Neural cell (in vitro differentiated cells): ENCODE measurements at regions not wholly inside any gene's neighbourhood (a gene's known extent, or its start where the extent isn't known, plus 50 kb on each side); places are given as distances from the start of the nearest gene placed in this dataset.

Experiments
- H2AFZ ChIP-seq: fragments of 200-600, 300-800 bp; sonication (generic), shearing (Covaris generic); 2 replicates; pipeline ENCODE4 v1.6.0; 2014; ENCODE audit warnings: low read depth, mild to moderate bottlenecking, antibody characterized with exemption, low read length, moderate library complexity
- H3F3A ChIP-seq: fragments of 200-600 bp; shearing (Covaris generic); 2 replicates; pipeline ENCODE4 v1.6.1; 2016; ENCODE audit warnings: mild to moderate bottlenecking, moderate library complexity, mixed read lengths, antibody characterized with exemption, low read length; ENCODE audit not compliant: insufficient read depth, poor library complexity, severe bottlenecking
- H3K27ac ChIP-seq: fragments of 200-600, 300-800 bp; sonication (generic), shearing (Covaris generic); 2 replicates; pipeline ENCODE4 v1.5.1; 2014; ENCODE audit warnings: mild to moderate bottlenecking, low read length, moderate library complexity
- H3K27me3 ChIP-seq: fragments of 300-800, 200-600 bp; sonication (generic), shearing (Covaris generic); 2 replicates; pipeline ENCODE4 v1.6.0; 2014; ENCODE audit warnings: mild to moderate bottlenecking, low read depth, low read length, moderate library complexity; ENCODE audit not compliant: insufficient read depth
- H3K36me3 ChIP-seq: fragments of 300-800, 200-600 bp; sonication (generic), shearing (Covaris generic); 2 replicates; pipeline ENCODE4 v1.5.1; 2014; ENCODE audit warnings: mild to moderate bottlenecking, antibody characterized with exemption, low read length, moderate library complexity; ENCODE audit not compliant: insufficient read depth
- H3K4me2 ChIP-seq: fragments of 300-800, 200-600 bp; sonication (generic), shearing (Covaris generic); 2 replicates; pipeline ENCODE4 v1.6.0; 2014; ENCODE audit warnings: mild to moderate bottlenecking, low read length
- H3K4me3 ChIP-seq: fragments of 300-800, 200-600 bp; sonication (generic), shearing (Covaris generic); 2 replicates; pipeline ENCODE4 v1.5.1; 2014; ENCODE audit warnings: mild to moderate bottlenecking, low read length, moderate library complexity
- H3K79me2 ChIP-seq: fragments of 200-600 bp; shearing (Covaris generic); replicated peaks from 2 replicates; pipeline ENCODE4 v1.6.0; 2014; ENCODE audit warnings: mild to moderate bottlenecking, low read length, moderate library complexity; ENCODE audit not compliant: insufficient read depth
- H3K9ac ChIP-seq: fragments of 300-800, 200-600 bp; sonication (generic), shearing (Covaris generic); 2 replicates; pipeline ENCODE4 v1.6.1; 2016; ENCODE audit warnings: mild to moderate bottlenecking, low read length, mixed read lengths
- H3K9me2 ChIP-seq: fragments of 200-600 bp; shearing (Covaris generic); 2 replicates; pipeline ENCODE4 v1.6.1; 2016; ENCODE audit warnings: mild to moderate bottlenecking, low read length, mixed read lengths; ENCODE audit not compliant: insufficient read depth
- H3K9me3 ChIP-seq: fragments of 200-600, 300-800 bp; sonication (generic), shearing (Covaris generic); 2 replicates; pipeline ENCODE4 v1.6.1; 2016; ENCODE audit warnings: mild to moderate bottlenecking, mixed run types, low read length, moderate library complexity, mixed read lengths
- H4K20me1 ChIP-seq: fragments of 200-600 bp; shearing (Covaris generic); 2 replicates; pipeline ENCODE4 v1.6.1; 2016; ENCODE audit warnings: mild to moderate bottlenecking, mixed run types; ENCODE audit not compliant: insufficient read depth
- CTCF ChIP-seq: fragments of 450-650 bp; IDR thresholded peaks from 2 replicates; pipeline ENCODE4 v1.5.1; 2014; ENCODE audit warnings: antibody characterized with exemption, mild to moderate bottlenecking, moderate library complexity; ENCODE audit not compliant: poor library complexity, severe bottlenecking
- EP300 ChIP-seq: fragments of 450-650 bp; conservative IDR thresholded peaks from 2 replicates; pipeline ENCODE4 v1.6.1; 2014; ENCODE audit warnings: antibody characterized with exemption, mild to moderate bottlenecking, moderate library complexity; ENCODE audit not compliant: poor library complexity, severe bottlenecking
- EZH2 ChIP-seq: fragments of 200-600, 300-800 bp; shearing (Covaris generic), sonication (generic); IDR thresholded peaks from 2 replicates; pipeline ENCODE4 v1.6.1; 2014; ENCODE audit warnings: antibody characterized with exemption, low read length, borderline replicate concordance, mild to moderate bottlenecking; ENCODE audit not compliant: insufficient read depth, poor library complexity, severe bottlenecking
- MXI1 ChIP-seq: fragments of 450-650 bp; conservative IDR thresholded peaks from 2 replicates; pipeline ENCODE4 v1.6.1; 2014; ENCODE audit warnings: antibody characterized with exemption, mild to moderate bottlenecking; ENCODE audit not compliant: poor library complexity, severe bottlenecking
- POLR2AphosphoS5 ChIP-seq: IDR thresholded peaks from 2 replicates; pipeline ENCODE4 v1.6.1; 2012
- RAD21 ChIP-seq: fragments of 450-650 bp; conservative IDR thresholded peaks from 2 replicates; pipeline ENCODE4 v1.6.1; 2014; ENCODE audit warnings: antibody characterized with exemption, mild to moderate bottlenecking, moderate library complexity
- REST ChIP-seq: IDR thresholded peaks from 2 replicates; pipeline ENCODE4 v1.6.1; 2012; ENCODE audit warnings: borderline replicate concordance
- SMC3 ChIP-seq: fragments of 450-650 bp; conservative IDR thresholded peaks from 2 replicates; pipeline ENCODE4 v1.6.1; 2014; ENCODE audit warnings: antibody characterized with exemption, mild to moderate bottlenecking, moderate library complexity; ENCODE audit not compliant: poor library complexity
- TAF1 ChIP-seq: IDR thresholded peaks from 2 replicates; pipeline ENCODE4 v1.6.1; 2012; ENCODE audit warnings: low read depth

GRCh38 chr2:111710085-111710484, 173.9 kb downstream of the ANAPC1 start:
- Histone ChIP-seq H3K9me3 (peaks cover 3% of the 10 kb centered on the region), H3K79me2 (no peaks in the 10 kb centered on the region), H4K20me1 (no peaks in the 10 kb centered on the region), H3K9ac (no peak overlapping the region), H3F3A (no peaks in the 10 kb centered on the region), H3K4me3 (no peak overlapping the region), H2AFZ (no peak overlapping the region), H3K4me2 (no peak overlapping the region), H3K9me2 (no peaks in the 10 kb centered on the region), H3K27me3 (no peaks in the 10 kb centered on the region), H3K27ac (no peak overlapping the region), H3K36me3 (no peaks in the 10 kb centered on the region)
- no peak for TF ChIP-seq RAD21
- TF ChIP-seq REST: no peak
- TF ChIP-seq MXI1: no peak
- no peak for TF ChIP-seq CTCF
- TF ChIP-seq POLR2AphosphoS5: no peak
- no peak for TF ChIP-seq EP300
- no peak for TF ChIP-seq EZH2
- no peak for TF ChIP-seq SMC3
- no peak for TF ChIP-seq TAF1

- TF ChIP-seq TAF1: no peak
- no peak for TF ChIP-seq RAD21
- no peak for TF ChIP-seq EP300
- TF ChIP-seq POLR2AphosphoS5: no peak
- TF ChIP-seq EZH2: no peak
- TF ChIP-seq MXI1: no peak
- TF ChIP-seq REST: no peak
- no peak for TF ChIP-seq SMC3
- TF ChIP-seq CTCF: no peak
- Histone ChIP-seq H3K27me3 (no peaks in the 10 kb centered on the region), H3K79me2 (no peaks in the 10 kb centered on the region), H3K9ac (no peak overlapping the region), H3K4me3 (no peak overlapping the region), H3K4me2 (no peak overlapping the region), H3K36me3 (no peaks in the 10 kb centered on the region), H3K9me3 (peaks cover 3% of the 10 kb centered on the region), H2AFZ (no peak overlapping the region), H4K20me1 (no peaks in the 10 kb centered on the region), H3F3A (no peaks in the 10 kb centered on the region), H3K9me2 (no peaks in the 10 kb centered on the region), H3K27ac (no peak overlapping the region)
Measured at GRCh38 chr2:111710613-111711012, 173.4 kb downstream of the ANAPC1 start.
